MM.1S (cell line): ENCODE measurements at regions not wholly inside any gene's neighbourhood (a gene's known extent, or its start where the extent isn't known, plus 50 kb on each side); places are given as distances from the start of the nearest gene placed in this dataset.

Experiments
- CTCF ChIP-seq: fragments of 300-600 bp; sonication (generic); IDR thresholded peaks from 2 replicates; pipeline ENCODE4 v1.5.1; 2016; ENCODE audit warnings: antibody characterized with exemption, low read length, mixed read lengths
- EZH2 ChIP-seq: fragments of 300-600 bp; sonication (generic); optimal IDR thresholded peaks from 2 replicates; pipeline ENCODE3; 2017; ENCODE audit warnings: low read depth, mild to moderate bottlenecking, antibody characterized with exemption, low read length, mixed read lengths

GRCh38 chr13:80664950-80665349 lies 324.0 kb upstream of the SPRY2 start:
- TF ChIP-seq CTCF (no peak), EZH2 (no peak)
